ENCODE measurements at regions not wholly inside any gene's neighbourhood (a gene's known extent, or its start where the extent isn't known, plus 50 kb on each side); places are given as distances from the start of the nearest gene placed in this dataset.

GRCh38 chr4:17414392-17414791 is 97.5 kb downstream of the QDPR start:
- H3K27me3 ChIP-seq, result no peaks in the 10 kb centered on the region
- no peak overlapping the region for H3K27ac ChIP-seq
- no peaks in the 10 kb centered on the region for H3K36me3 ChIP-seq
- no peak for TF ChIP-seq EP300 (IDR thresholded peaks at IDR 0.05; ENCODE audit: low read depth)
- no peak for TF ChIP-seq POLR2A (IDR thresholded peaks at IDR 0.05)
- TF ChIP-seq POLR2AphosphoS5 (IDR thresholded peaks at IDR 0.05), result no peak
- TF ChIP-seq CTCF (IDR thresholded peaks at IDR 0.05), result no peak
- no peak overlapping the region for H3K4me3 ChIP-seq
- H3K4me1 ChIP-seq, result no peaks in the 10 kb centered on the region
- 97% methylated on average over 20 of the region's 34 CpGs; no CpG with 5 or more reads in 1 of the 2 donors for WGBS, 2 donors (ENCODE audit: low coverage in 1 of 2)
- intact Hi-C loops (cut with DNase I; ENCODE audit: low total_unique reads), result no loop called here
- no peak for DNase-seq
- H3K9me3 ChIP-seq, result no peaks in the 10 kb centered on the region
- in situ Hi-C loops (cut with MboI; ENCODE audit: low pct_ligation_motif_present in 1 of 4, low pct_unique_long_range_greater_than_20kb in 1 of 4, low sequenced_read_pairs in 3 of 4), result no loop called here

GRCh38 chr4:17400686-17401085 is 111.2 kb downstream of the QDPR start:
- 69% methylated on average over 4 of the region's 4 CpGs for WGBS, 2 donors (ENCODE audit: low coverage in 1 of 2)
- no peaks in the 10 kb centered on the region for H3K9me3 ChIP-seq
- intact Hi-C loops (cut with DNase I; ENCODE audit: low total_unique reads), result loop anchor here (2.0 kb wide), 1 partner anchor 112 kb away; no protein-coding TSS in a partner anchor

GRCh38 chr4:17398805-17399204 is 113.1 kb downstream of the QDPR start:
- DNase-seq, result no peak
- no peaks in the 10 kb centered on the region for H3K4me1 ChIP-seq
- H3K27me3 ChIP-seq, result no peaks in the 10 kb centered on the region
- H3K27ac ChIP-seq, result no peak overlapping the region
- in situ Hi-C loops (cut with MboI; ENCODE audit: low pct_ligation_motif_present in 1 of 4, low pct_unique_long_range_greater_than_20kb in 1 of 4, low sequenced_read_pairs in 3 of 4), result no loop called here
- WGBS, 2 donors (ENCODE audit: low coverage in 1 of 2), result 60 to 89% methylated on average over 1 to 3 of the region's 3 CpGs
- H3K36me3 ChIP-seq, result no peaks in the 10 kb centered on the region
- TF ChIP-seq EP300 (IDR thresholded peaks at IDR 0.05; ENCODE audit: low read depth) (no peak), POLR2A (IDR thresholded peaks at IDR 0.05) (no peak), CTCF (IDR thresholded peaks at IDR 0.05) (no peak), POLR2AphosphoS5 (IDR thresholded peaks at IDR 0.05) (no peak)
- intact Hi-C loops (cut with DNase I; ENCODE audit: low total_unique reads), result no loop called here
- no peak overlapping the region for H3K4me3 ChIP-seq
- no peaks in the 10 kb centered on the region for H3K9me3 ChIP-seq

More at GRCh38 chr4:17400686-17401085, 111.2 kb downstream of the QDPR start:
- Histone ChIP-seq H3K4me1 (no peaks in the 10 kb centered on the region), H3K27ac (no peak overlapping the region), H3K27me3 (no peaks in the 10 kb centered on the region), H3K4me3 (no peak overlapping the region), H3K36me3 (no peaks in the 10 kb centered on the region)
- DNase-seq, result no peak
- no peak for TF ChIP-seq POLR2AphosphoS5 (IDR thresholded peaks at IDR 0.05)
- no peak for TF ChIP-seq CTCF (IDR thresholded peaks at IDR 0.05)
- no peak for TF ChIP-seq POLR2A (IDR thresholded peaks at IDR 0.05)
- in situ Hi-C loops (cut with MboI; ENCODE audit: low pct_ligation_motif_present in 1 of 4, low pct_unique_long_range_greater_than_20kb in 1 of 4, low sequenced_read_pairs in 3 of 4), result no loop called here

- WGBS, 2 donors (ENCODE audit: low coverage in 1 of 2), result 55 to 73% methylated on average over 2 of the region's 2 CpGs
- intact Hi-C loops (cut with DNase I; ENCODE audit: low total_unique reads), result no loop called here
- in situ Hi-C loops (cut with MboI; ENCODE audit: low pct_ligation_motif_present in 1 of 4, low pct_unique_long_range_greater_than_20kb in 1 of 4, low sequenced_read_pairs in 3 of 4), result no loop called here
- Histone ChIP-seq H3K4me3 (no peak overlapping the region), H3K4me1 (no peaks in the 10 kb centered on the region), H3K9me3 (no peaks in the 10 kb centered on the region), H3K36me3 (no peaks in the 10 kb centered on the region), H3K27ac (no peak overlapping the region), H3K27me3 (no peaks in the 10 kb centered on the region)
- DNase-seq, result no peak
- TF ChIP-seq EP300 (IDR thresholded peaks at IDR 0.05; ENCODE audit: low read depth) (no peak), POLR2AphosphoS5 (IDR thresholded peaks at IDR 0.05) (no peak), CTCF (IDR thresholded peaks at IDR 0.05) (no peak), POLR2A (IDR thresholded peaks at IDR 0.05) (no peak)
Measured at GRCh38 chr4:17398035-17398434, 113.9 kb downstream of the QDPR start.
